IMR-90 (cell line): ENCODE measurements at regions not wholly inside any gene's neighbourhood (a gene's known extent, or its start where the extent isn't known, plus 50 kb on each side); places are given as distances from the start of the nearest gene placed in this dataset.

ENCODE experiments used
- ATAC-seq: fragments of 200-7000 bp; cut with Tn5 transposase; 2 replicates; pipeline ENCODE4 v1.9.1; 2020; ENCODE audit warnings: low read depth, mild to moderate bottlenecking, moderate library complexity
- BruUV-seq: library from RNA; stranded (reverse); fragments of 400-500 nt; replicated peaks from 2 replicates; lab custom pipeline; 2021; lab: Mats Ljungman, UMichigan
- CTCF ChIA-PET: fragments of 300-600 bp; formaldehyde crosslinking; extraction: SDS; loops from one replicate; lab custom pipeline; 2021; ENCODE audit warnings: antibody characterized with exemption; lab: Yijun Ruan, JAX
- POLR2A ChIA-PET: fragments of 300-600 bp; sonication (Branson Sonifier 250); formaldehyde crosslinking; loops from one replicate; lab custom pipeline; 2022; ENCODE audit warnings: antibody characterized with exemption; ENCODE audit not compliant: unreplicated experiment; lab: Charles Lee
- DNase-seq: peaks from one replicate; pipeline ENCODE4 v3.0.0; 2013
- H2AFZ ChIP-seq: replicated peaks from 2 replicates; pipeline ENCODE3; 2013; ENCODE audit warnings: low read length, mild to moderate bottlenecking; ENCODE audit not compliant: poor library complexity
- H2AK5ac ChIP-seq: 2 replicates; pipeline ENCODE4 v1.6.1; 2013; ENCODE audit warnings: low read depth, low read length, inconsistent platforms
- H2AK9ac ChIP-seq: replicated peaks from 2 replicates; pipeline ENCODE3; 2013; ENCODE audit warnings: mild to moderate bottlenecking, low read depth, low read length, moderate library complexity; ENCODE audit not compliant: poor library complexity
- H2BK120ac ChIP-seq: 2 replicates; pipeline ENCODE4 v1.6.1; 2013; ENCODE audit warnings: low read depth, low read length, inconsistent platforms
- H2BK15ac ChIP-seq: 3 replicates; pipeline ENCODE4 v1.6.1; 2013; ENCODE audit warnings: low read depth, low read length, inconsistent platforms
- H2BK20ac ChIP-seq: 2 replicates; pipeline ENCODE4 v1.6.1; 2013; ENCODE audit warnings: low read depth, mild to moderate bottlenecking, inconsistent platforms, low read length, moderate library complexity
- H2BK5ac ChIP-seq: 2 replicates; pipeline ENCODE4 v1.6.1; 2013; ENCODE audit warnings: mild to moderate bottlenecking, low read depth, low read length, inconsistent platforms; ENCODE audit not compliant: poor library complexity, severe bottlenecking
- H3K14ac ChIP-seq: replicated peaks from 2 replicates; pipeline ENCODE4 v1.6.1; 2013; ENCODE audit warnings: low read depth, low read length, inconsistent platforms
- H3K18ac ChIP-seq: 2 replicates; pipeline ENCODE4 v1.6.1; 2013; ENCODE audit warnings: low read depth, low read length, control low read depth
- H3K23ac ChIP-seq: 2 replicates; pipeline ENCODE4 v1.6.1; 2013; ENCODE audit warnings: low read depth, low read length, inconsistent platforms
- H3K27ac ChIP-seq: 2 replicates; pipeline ENCODE4 v1.5.1; 2013; ENCODE audit warnings: mild to moderate bottlenecking, control low read depth, low read length; ENCODE audit not compliant: insufficient read depth
- H3K27me3 ChIP-seq: 2 replicates; pipeline ENCODE4 v1.6.1; 2013; ENCODE audit warnings: low read length; ENCODE audit not compliant: control insufficient read depth, insufficient read depth
- H3K36me3 ChIP-seq: 2 replicates; pipeline ENCODE4 v1.6.1; 2013; ENCODE audit warnings: low read length, mixed read lengths; ENCODE audit not compliant: control insufficient read depth, insufficient read depth
- H3K4ac ChIP-seq: 2 replicates; pipeline ENCODE4 v1.6.1; 2013; ENCODE audit warnings: low read depth, low read length, inconsistent platforms
- H3K4me1 ChIP-seq: 2 replicates; pipeline ENCODE4 v1.6.1; 2013; ENCODE audit warnings: low read length, mixed read lengths; ENCODE audit not compliant: control insufficient read depth, insufficient read depth
- H3K4me2 ChIP-seq: 2 replicates; pipeline ENCODE4 v1.6.1; 2013; ENCODE audit warnings: low read depth, mild to moderate bottlenecking, control low read depth, low read length, moderate library complexity
- H3K4me3 ChIP-seq: 2 replicates; pipeline ENCODE4 v1.5.1; 2013; ENCODE audit warnings: low read depth, mild to moderate bottlenecking, control low read depth, low read length, moderate library complexity; ENCODE audit not compliant: insufficient read depth
- H3K56ac ChIP-seq: 2 replicates; pipeline ENCODE4 v1.6.1; 2013; ENCODE audit warnings: low read length, inconsistent platforms; ENCODE audit not compliant: insufficient read depth; ENCODE audit errors: extremely low read depth
- H3K79me1 ChIP-seq, 2 experiments: 2 replicates each; pipeline ENCODE4 v1.6.1; 2013; ENCODE audit warnings: low read length in 2 of 2, inconsistent platforms in 1 of 2, low read depth in 1 of 2
- H3K9ac ChIP-seq: 2 replicates; pipeline ENCODE4 v1.6.1; 2013; ENCODE audit warnings: low read depth, low read length, control low read depth
- H3K9me1 ChIP-seq: 2 replicates; pipeline ENCODE4 v1.6.1; 2013; ENCODE audit warnings: low read length, inconsistent platforms; ENCODE audit not compliant: insufficient read depth
- H3K9me3 ChIP-seq: 2 replicates; pipeline ENCODE4 v1.6.1; 2013; ENCODE audit warnings: low read length; ENCODE audit not compliant: control insufficient read depth, insufficient read depth
- H4K20me1 ChIP-seq: 2 replicates; pipeline ENCODE4 v1.6.1; 2013; ENCODE audit warnings: low read length, inconsistent platforms; ENCODE audit not compliant: insufficient read depth
- H4K5ac ChIP-seq: 2 replicates; pipeline ENCODE4 v1.6.1; 2013; ENCODE audit warnings: mild to moderate bottlenecking, low read depth, low read length, control low read depth
- H4K8ac ChIP-seq, 2 experiments: 2 replicates each; pipeline ENCODE4 v1.6.1; 2013; ENCODE audit warnings: low read depth in 2 of 2, low read length in 2 of 2, control low read depth in 1 of 2, inconsistent platforms in 1 of 2
- H4K91ac ChIP-seq: 2 replicates; pipeline ENCODE4 v1.6.1; 2013; ENCODE audit warnings: low read depth, low read length, inconsistent platforms; ENCODE audit not compliant: insufficient read depth
- CTCF ChIP-seq: conservative IDR thresholded peaks from 2 replicates; pipeline ENCODE4 v1.5.1; 2012; ENCODE audit warnings: mild to moderate bottlenecking, low read depth, low read length, improper control_type of control experiment
- RCOR1 ChIP-seq: IDR thresholded peaks from 2 replicates; pipeline ENCODE4 v1.6.1; 2012; ENCODE audit warnings: mild to moderate bottlenecking, low read length, improper control_type of control experiment; ENCODE audit not compliant: insufficient replicate concordance
- WGBS, 2 experiments: methylation state at CpG; one replicate each; pipeline versions ENCODE4 v1.1.5 to v1.1.7; 2013; ENCODE audit warnings: missing lambda C conversion rate in 2 of 2; ENCODE audit not compliant: insufficient read length in 1 of 2; ENCODE audit errors: extremely low coverage in 2 of 2; 5-methylcytosine and 5-hydroxymethylcytosine counted together
- dilution Hi-C: fragments of 300-500 bp; cut with HindIII; formaldehyde crosslinking; loops from one replicate; pipeline ENCODE4 v1.14.3; 2018; ENCODE audit warnings: low sequenced_read_pairs; ENCODE audit not compliant: unreplicated experiment
- in situ Hi-C: fragments of 300-500 bp; cut with MboI; formaldehyde crosslinking; loops from 3 replicates; pipeline ENCODE4 v1.14.3; 2019; ENCODE audit warnings: low sequenced_read_pairs, inconsistent platforms, mixed read lengths
- intact Hi-C: fragments of 100-400 bp; cut with micrococcal nuclease; formaldehyde crosslinking; loops from 2 replicates; pipeline ENCODE4 v1.10.0; 2022

GRCh38 chrX:109261279-109261678 lies 220.6 kb downstream of the GUCY2F start:
- Histone ChIP-seq H2BK5ac (no peak overlapping the region), H3K36me3 (no peaks in the 10 kb centered on the region), H4K91ac (no peak overlapping the region), H2BK20ac (no peak overlapping the region), H2AK5ac (no peak overlapping the region), H3K23ac (no peak overlapping the region), H3K9me1 (no peaks in the 10 kb centered on the region), H3K4me1 (no peaks in the 10 kb centered on the region), H4K8ac (no peak overlapping the region), H2AK9ac (no peak overlapping the region), H4K20me1 (no peaks in the 10 kb centered on the region), H3K4me2 (no peak overlapping the region), H2BK120ac (no peak overlapping the region), H3K56ac (no peak overlapping the region), H3K79me1 (no peaks in the 10 kb centered on the region), H2AFZ (no peak overlapping the region), H3K27me3 (no peaks in the 10 kb centered on the region), H3K9ac (no peak overlapping the region), H3K18ac (no peak overlapping the region), H4K5ac (no peak overlapping the region), H3K27ac (no peak overlapping the region), H3K9me3 (no peaks in the 10 kb centered on the region; the same call in 1 of the 2 replicates), H2BK15ac (no peak overlapping the region), H3K4me3 (no peak overlapping the region), H3K4ac (no peak overlapping the region), H3K14ac (no peak overlapping the region)
- ATAC-seq, result no peak
- POLR2A ChIA-PET, result no interaction called here
- CTCF ChIA-PET, result no interaction called here
- TF ChIP-seq RCOR1, result no peak
- no peak for TF ChIP-seq CTCF
- dilution Hi-C loops (no loop called here), intact Hi-C loops (no loop called here), in situ Hi-C loops (no loop called here)
- DNase-seq, result no peak
- no TSS peak for BruUV-seq
- no CpG with 5 or more reads among the region's 2 CpGs for WGBS, 2 experiments
